ENCODE measurements at regions not wholly inside any gene's neighbourhood (a gene's known extent, or its start where the extent isn't known, plus 50 kb on each side); places are given as distances from the start of the nearest gene placed in this dataset.

DNA sequence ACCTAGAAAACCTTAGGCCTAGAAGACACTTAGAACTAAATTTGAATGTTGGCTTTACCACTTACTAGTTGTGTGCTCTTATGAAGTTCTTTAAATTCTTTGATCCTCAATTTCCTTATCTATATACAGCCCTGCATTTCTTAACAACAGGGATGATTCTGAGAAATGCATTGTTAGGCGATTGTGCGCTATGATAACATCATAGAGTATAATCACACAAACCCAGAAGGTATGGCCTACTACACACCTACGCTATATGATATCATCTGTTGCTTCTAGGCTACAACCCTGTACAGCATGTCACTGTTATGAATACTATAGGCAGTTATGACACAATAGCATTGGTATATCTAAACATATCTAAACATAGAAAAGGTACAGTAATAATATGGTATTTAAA lies 137.4 kb downstream of the CHD1L start:
- H4K8ac ChIP-seq (ENCODE audit: low read length) = no peak overlapping the region
- H4K91ac ChIP-seq (ENCODE audit: low read length) = no peak overlapping the region

DNA sequence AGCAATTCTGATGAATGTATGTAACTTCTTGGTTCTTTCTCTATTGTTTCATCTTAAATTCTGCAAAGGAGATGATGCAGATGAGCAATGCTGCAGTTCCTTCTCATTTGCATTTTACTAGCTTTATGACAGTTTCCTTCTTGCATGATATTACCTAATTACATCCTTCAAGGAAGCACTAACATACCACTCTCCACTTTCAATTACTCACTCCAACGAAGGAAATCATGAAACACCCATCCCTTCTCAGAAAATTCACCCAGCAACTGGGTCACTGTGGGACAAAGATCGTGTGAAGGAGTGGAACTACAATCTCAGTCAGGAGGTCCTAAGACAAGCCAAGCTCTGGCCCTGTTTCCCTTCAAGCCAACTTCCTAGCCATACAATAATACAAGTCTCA lies 142.3 kb downstream of the CHD1L start:
- Histone ChIP-seq H3K27ac (ENCODE audit: low read length, poor library complexity, severe bottlenecking) (no peak overlapping the region), H2BK15ac (ENCODE audit: low read depth, poor library complexity, severe bottlenecking) (no peak overlapping the region), H2BK12ac (ENCODE audit: low read length in 2 of 2) (no peak overlapping the region), H2AFZ (ENCODE audit: low read depth, low read length) (no peak overlapping the region), H3K9me3 (ENCODE audit: control insufficient read depth, low read length) (no peaks in the 10 kb centered on the region), H2BK120ac (ENCODE audit: low read depth, low read length) (no peak overlapping the region), H2BK5ac (ENCODE audit: low read depth, low read length, poor library complexity, severe bottlenecking) (no peak overlapping the region), H3K36me3 (ENCODE audit: control insufficient read depth in 1 of 2, insufficient read depth in 2 of 2, low read depth in 1 of 2, low read length in 2 of 2) (no peaks in the 10 kb centered on the region), H3K14ac (ENCODE audit: low read length in 2 of 2) (no peak overlapping the region), H3K18ac (ENCODE audit: low read depth in 1 of 2, low read length in 2 of 2) (no peak overlapping the region), H3K79me1 (replicated peaks; ENCODE audit: low read length, poor library complexity, severe bottlenecking) (no peaks in the 10 kb centered on the region), H3K4me3 (ENCODE audit: insufficient read depth in 1 of 2, low read depth in 1 of 2, low read length in 2 of 2) (no peak overlapping the region), H3K4ac (ENCODE audit: low read depth in 1 of 2, low read length in 2 of 2) (no peak overlapping the region), H2AK5ac (ENCODE audit: low read length, severe bottlenecking) (no peak overlapping the region), H4K91ac (ENCODE audit: low read length) (no peak overlapping the region), H3K23ac (ENCODE audit: low read length in 2 of 2) (no peak overlapping the region), H3K9ac (ENCODE audit: low read length) (no peak overlapping the region), H4K8ac (ENCODE audit: low read length) (no peak overlapping the region), H3K4me1 (ENCODE audit: control insufficient read depth, insufficient read depth, low read depth, low read length) (no peaks in the 10 kb centered on the region), H3K27me3 (ENCODE audit: control insufficient read depth in 1 of 2, insufficient read depth in 1 of 2, low read length in 2 of 2) (no peaks in the 10 kb centered on the region), H3K4me2 (ENCODE audit: low read length, poor library complexity, severe bottlenecking) (no peak overlapping the region)
- WGBS = 40% methylated on average over 2 of the region's 2 CpGs
- DNase-seq = no peak

More for the DNA sequence above, 137.4 kb downstream of the CHD1L start:
- H3K36me3 ChIP-seq (ENCODE audit: control insufficient read depth in 1 of 2, insufficient read depth in 2 of 2, low read depth in 1 of 2, low read length in 2 of 2) = no peaks in the 10 kb centered on the region
- no peak overlapping the region for H2AK5ac ChIP-seq (ENCODE audit: low read length, severe bottlenecking)
- WGBS = 96% methylated on average over 2 of the region's 3 CpGs
- H3K9me3 ChIP-seq (ENCODE audit: control insufficient read depth, low read length) = no peaks in the 10 kb centered on the region
- no peak overlapping the region for H2BK120ac ChIP-seq (ENCODE audit: low read depth, low read length)
- DNase-seq = no peak
- no peak overlapping the region for H3K4me3 ChIP-seq (ENCODE audit: insufficient read depth in 1 of 2, low read depth in 1 of 2, low read length in 2 of 2)
- H3K18ac ChIP-seq (ENCODE audit: low read depth in 1 of 2, low read length in 2 of 2) = no peak overlapping the region
- H2BK5ac ChIP-seq (ENCODE audit: low read depth, low read length, poor library complexity, severe bottlenecking) = no peak overlapping the region
- no peak overlapping the region for H3K9ac ChIP-seq (ENCODE audit: low read length)
- no peaks in the 10 kb centered on the region for H3K4me1 ChIP-seq (ENCODE audit: control insufficient read depth, insufficient read depth, low read depth, low read length)
- no peak overlapping the region for H3K27ac ChIP-seq (ENCODE audit: low read length, poor library complexity, severe bottlenecking)
- no peaks in the 10 kb centered on the region for H3K27me3 ChIP-seq (ENCODE audit: control insufficient read depth in 1 of 2, insufficient read depth in 1 of 2, low read length in 2 of 2)
- no peak overlapping the region for H3K23ac ChIP-seq (ENCODE audit: low read length in 2 of 2)
- H3K4ac ChIP-seq (ENCODE audit: low read depth in 1 of 2, low read length in 2 of 2) = no peak overlapping the region
- no peak overlapping the region for H3K4me2 ChIP-seq (ENCODE audit: low read length, poor library complexity, severe bottlenecking)
- no peak overlapping the region for H3K14ac ChIP-seq (ENCODE audit: low read length in 2 of 2)
- no peak overlapping the region for H2BK15ac ChIP-seq (ENCODE audit: low read depth, poor library complexity, severe bottlenecking)
- H2BK12ac ChIP-seq (ENCODE audit: low read length in 2 of 2) = no peak overlapping the region
- no peak overlapping the region for H2AFZ ChIP-seq (ENCODE audit: low read depth, low read length)
- H3K79me1 ChIP-seq (replicated peaks; ENCODE audit: low read length, poor library complexity, severe bottlenecking) = no peaks in the 10 kb centered on the region

DNA sequence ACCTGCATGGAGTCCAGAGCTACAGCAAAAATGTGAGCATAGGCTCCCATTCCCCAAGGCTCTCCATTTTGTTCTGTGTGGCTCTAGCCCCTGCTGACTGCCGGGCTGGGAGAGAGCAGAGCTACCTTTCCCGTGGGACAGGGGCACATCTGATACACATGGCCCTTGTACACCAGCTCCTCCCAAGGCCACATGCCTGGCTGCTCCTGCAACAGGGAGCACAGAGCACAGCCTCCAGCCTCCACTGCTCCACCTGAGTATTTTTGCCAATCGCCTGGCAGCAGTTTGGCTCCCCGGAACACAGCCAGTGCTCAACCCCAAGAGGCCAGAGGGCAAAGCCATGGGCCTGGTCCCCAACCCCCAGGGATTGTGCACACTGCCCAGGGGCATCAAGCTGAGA lies 146.5 kb downstream of the CHD1L start:
- Histone ChIP-seq H2BK12ac (ENCODE audit: low read length in 2 of 2) (no peak overlapping the region), H3K14ac (ENCODE audit: low read length in 2 of 2) (no peak overlapping the region), H3K36me3 (ENCODE audit: control insufficient read depth in 1 of 2, insufficient read depth in 2 of 2, low read depth in 1 of 2, low read length in 2 of 2) (no peaks in the 10 kb centered on the region), H3K4me3 (ENCODE audit: insufficient read depth in 1 of 2, low read depth in 1 of 2, low read length in 2 of 2) (no peak overlapping the region), H2AFZ (ENCODE audit: low read depth, low read length) (no peak overlapping the region), H3K4ac (ENCODE audit: low read depth in 1 of 2, low read length in 2 of 2) (no peak overlapping the region), H2BK120ac (ENCODE audit: low read depth, low read length) (no peak overlapping the region), H2AK5ac (ENCODE audit: low read length, severe bottlenecking) (no peak overlapping the region), H3K23ac (ENCODE audit: low read length in 2 of 2) (no peak overlapping the region), H3K9me3 (ENCODE audit: control insufficient read depth, low read length) (no peaks in the 10 kb centered on the region), H4K8ac (ENCODE audit: low read length) (no peak overlapping the region), H3K4me1 (ENCODE audit: control insufficient read depth, insufficient read depth, low read depth, low read length) (no peaks in the 10 kb centered on the region), H3K79me1 (replicated peaks; ENCODE audit: low read length, poor library complexity, severe bottlenecking) (no peaks in the 10 kb centered on the region), H3K9ac (ENCODE audit: low read length) (no peak overlapping the region), H3K27ac (ENCODE audit: low read length, poor library complexity, severe bottlenecking) (no peak overlapping the region), H3K4me2 (ENCODE audit: low read length, poor library complexity, severe bottlenecking) (no peak overlapping the region), H2BK5ac (ENCODE audit: low read depth, low read length, poor library complexity, severe bottlenecking) (no peak overlapping the region), H2BK15ac (ENCODE audit: low read depth, poor library complexity, severe bottlenecking) (peak overlapping the region; percentile 30), H4K91ac (ENCODE audit: low read length) (no peak overlapping the region), H3K27me3 (ENCODE audit: control insufficient read depth in 1 of 2, insufficient read depth in 1 of 2, low read length in 2 of 2) (no peaks in the 10 kb centered on the region), H3K18ac (ENCODE audit: low read depth in 1 of 2, low read length in 2 of 2) (no peak overlapping the region)
- 91% methylated on average over 4 of the region's 4 CpGs for WGBS
- DNase-seq = no peak

DNA sequence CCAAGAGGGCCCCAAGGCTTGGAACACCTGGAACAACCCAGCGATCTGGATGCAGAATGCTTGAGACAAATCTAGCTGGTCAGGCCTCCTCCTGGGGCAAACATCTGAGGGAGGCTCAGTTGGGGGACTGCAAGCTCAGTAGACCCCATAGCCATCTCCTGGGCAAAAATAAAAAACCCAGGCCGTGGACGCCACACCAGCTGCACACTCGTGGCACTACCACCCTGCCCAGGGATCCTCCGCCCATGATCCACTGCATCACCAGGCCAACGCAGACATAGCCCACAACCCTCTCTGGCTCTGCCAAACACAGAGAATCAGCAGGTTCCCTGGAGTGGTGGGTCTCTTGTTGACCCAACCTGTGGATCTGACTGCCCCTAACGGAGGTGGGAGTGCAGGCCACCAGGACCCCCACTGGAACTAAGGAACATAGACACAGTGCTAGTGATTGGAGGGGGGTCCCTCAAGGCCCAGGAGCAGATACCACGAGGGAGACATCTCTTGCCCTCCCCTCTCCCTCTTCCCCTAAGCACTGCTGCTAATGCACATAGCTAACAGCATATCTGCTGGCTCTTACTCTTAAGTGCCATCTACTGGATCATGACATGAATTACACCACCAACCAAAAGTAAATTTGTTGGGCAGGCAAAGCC lies 147.2 kb downstream of the CHD1L start:
- DNase-seq = peak; percentile 52
- H3K18ac ChIP-seq (ENCODE audit: low read depth in 1 of 2, low read length in 2 of 2) = no peak overlapping the region
- H2AK5ac ChIP-seq (ENCODE audit: low read length, severe bottlenecking) = no peak overlapping the region
- H2BK15ac ChIP-seq (ENCODE audit: low read depth, poor library complexity, severe bottlenecking) = no peak overlapping the region
- H3K23ac ChIP-seq (ENCODE audit: low read length in 2 of 2) = no peak overlapping the region
- H3K9me3 ChIP-seq (ENCODE audit: control insufficient read depth, low read length) = no peaks in the 10 kb centered on the region
- H3K4me1 ChIP-seq (ENCODE audit: control insufficient read depth, insufficient read depth, low read depth, low read length) = no peaks in the 10 kb centered on the region
- no peak overlapping the region for H3K4me3 ChIP-seq (ENCODE audit: insufficient read depth in 1 of 2, low read depth in 1 of 2, low read length in 2 of 2)
- no peak overlapping the region for H4K91ac ChIP-seq (ENCODE audit: low read length)
- no peak overlapping the region for H2AFZ ChIP-seq (ENCODE audit: low read depth, low read length)
- H4K8ac ChIP-seq (ENCODE audit: low read length) = no peak overlapping the region
- H2BK5ac ChIP-seq (ENCODE audit: low read depth, low read length, poor library complexity, severe bottlenecking) = no peak overlapping the region
- H3K27ac ChIP-seq (ENCODE audit: low read length, poor library complexity, severe bottlenecking) = no peak overlapping the region
- H2BK120ac ChIP-seq (ENCODE audit: low read depth, low read length) = no peak overlapping the region
- H3K14ac ChIP-seq (ENCODE audit: low read length in 2 of 2) = no peak overlapping the region
- no peaks in the 10 kb centered on the region for H3K27me3 ChIP-seq (ENCODE audit: control insufficient read depth in 1 of 2, insufficient read depth in 1 of 2, low read length in 2 of 2)
- H3K9ac ChIP-seq (ENCODE audit: low read length) = peak overlapping the region; percentile 11
- no peaks in the 10 kb centered on the region for H3K79me1 ChIP-seq (replicated peaks; ENCODE audit: low read length, poor library complexity, severe bottlenecking)
- no peak overlapping the region for H2BK12ac ChIP-seq (ENCODE audit: low read length in 2 of 2)
- no peaks in the 10 kb centered on the region for H3K36me3 ChIP-seq (ENCODE audit: control insufficient read depth in 1 of 2, insufficient read depth in 2 of 2, low read depth in 1 of 2, low read length in 2 of 2)
- 80% methylated on average over 8 of the region's 8 CpGs for WGBS
- H3K4me2 ChIP-seq (ENCODE audit: low read length, poor library complexity, severe bottlenecking) = no peak overlapping the region
- H3K4ac ChIP-seq (ENCODE audit: low read depth in 1 of 2, low read length in 2 of 2) = no peak overlapping the region
